IMR-90 (cell line): ENCODE measurements at regions not wholly inside any gene's neighbourhood (a gene's known extent, or its start where the extent isn't known, plus 50 kb on each side); places are given as distances from the start of the nearest gene placed in this dataset.
A peak's percentile ranks its signal among the peaks of the same experiment; 100 is the strongest.

Experiments
- ATAC-seq: fragments of 200-7000 bp; cut with Tn5 transposase; 2 replicates; pipeline ENCODE4 v1.9.1; 2020; ENCODE audit warnings: low read depth, mild to moderate bottlenecking, moderate library complexity
- BruUV-seq: library from RNA; stranded (reverse); fragments of 400-500 nt; replicated peaks from 2 replicates; lab custom pipeline; 2021; lab: Mats Ljungman, UMichigan
- CTCF ChIA-PET: fragments of 300-600 bp; formaldehyde crosslinking; extraction: SDS; loops from one replicate; lab custom pipeline; 2021; ENCODE audit warnings: antibody characterized with exemption; lab: Yijun Ruan, JAX
- POLR2A ChIA-PET: fragments of 300-600 bp; sonication (Branson Sonifier 250); formaldehyde crosslinking; loops from one replicate; lab custom pipeline; 2022; ENCODE audit warnings: antibody characterized with exemption; ENCODE audit not compliant: unreplicated experiment; lab: Charles Lee
- DNase-seq: peaks from one replicate; pipeline ENCODE4 v3.0.0; 2013
- H2AFZ ChIP-seq: replicated peaks from 2 replicates; pipeline ENCODE3; 2013; ENCODE audit warnings: low read length, mild to moderate bottlenecking; ENCODE audit not compliant: poor library complexity
- H2AK5ac ChIP-seq: 2 replicates; pipeline ENCODE4 v1.6.1; 2013; ENCODE audit warnings: low read depth, low read length, inconsistent platforms
- H2AK9ac ChIP-seq: replicated peaks from 2 replicates; pipeline ENCODE3; 2013; ENCODE audit warnings: mild to moderate bottlenecking, low read depth, low read length, moderate library complexity; ENCODE audit not compliant: poor library complexity
- H2BK120ac ChIP-seq: 2 replicates; pipeline ENCODE4 v1.6.1; 2013; ENCODE audit warnings: low read depth, low read length, inconsistent platforms
- H2BK15ac ChIP-seq: 3 replicates; pipeline ENCODE4 v1.6.1; 2013; ENCODE audit warnings: low read depth, low read length, inconsistent platforms
- H2BK20ac ChIP-seq: 2 replicates; pipeline ENCODE4 v1.6.1; 2013; ENCODE audit warnings: low read depth, mild to moderate bottlenecking, inconsistent platforms, low read length, moderate library complexity
- H2BK5ac ChIP-seq: 2 replicates; pipeline ENCODE4 v1.6.1; 2013; ENCODE audit warnings: mild to moderate bottlenecking, low read depth, low read length, inconsistent platforms; ENCODE audit not compliant: poor library complexity, severe bottlenecking
- H3K14ac ChIP-seq: replicated peaks from 2 replicates; pipeline ENCODE4 v1.6.1; 2013; ENCODE audit warnings: low read depth, low read length, inconsistent platforms
- H3K18ac ChIP-seq: 2 replicates; pipeline ENCODE4 v1.6.1; 2013; ENCODE audit warnings: low read depth, low read length, control low read depth
- H3K23ac ChIP-seq: 2 replicates; pipeline ENCODE4 v1.6.1; 2013; ENCODE audit warnings: low read depth, low read length, inconsistent platforms
- H3K27ac ChIP-seq: 2 replicates; pipeline ENCODE4 v1.5.1; 2013; ENCODE audit warnings: mild to moderate bottlenecking, control low read depth, low read length; ENCODE audit not compliant: insufficient read depth
- H3K27me3 ChIP-seq: 2 replicates; pipeline ENCODE4 v1.6.1; 2013; ENCODE audit warnings: low read length; ENCODE audit not compliant: control insufficient read depth, insufficient read depth
- H3K36me3 ChIP-seq: 2 replicates; pipeline ENCODE4 v1.6.1; 2013; ENCODE audit warnings: low read length, mixed read lengths; ENCODE audit not compliant: control insufficient read depth, insufficient read depth
- H3K4ac ChIP-seq: 2 replicates; pipeline ENCODE4 v1.6.1; 2013; ENCODE audit warnings: low read depth, low read length, inconsistent platforms
- H3K4me1 ChIP-seq: 2 replicates; pipeline ENCODE4 v1.6.1; 2013; ENCODE audit warnings: low read length, mixed read lengths; ENCODE audit not compliant: control insufficient read depth, insufficient read depth
- H3K4me2 ChIP-seq: 2 replicates; pipeline ENCODE4 v1.6.1; 2013; ENCODE audit warnings: low read depth, mild to moderate bottlenecking, control low read depth, low read length, moderate library complexity
- H3K4me3 ChIP-seq: 2 replicates; pipeline ENCODE4 v1.5.1; 2013; ENCODE audit warnings: low read depth, mild to moderate bottlenecking, control low read depth, low read length, moderate library complexity; ENCODE audit not compliant: insufficient read depth
- H3K56ac ChIP-seq: 2 replicates; pipeline ENCODE4 v1.6.1; 2013; ENCODE audit warnings: low read length, inconsistent platforms; ENCODE audit not compliant: insufficient read depth; ENCODE audit errors: extremely low read depth
- H3K79me1 ChIP-seq, 2 experiments: 2 replicates each; pipeline ENCODE4 v1.6.1; 2013; ENCODE audit warnings: low read length in 2 of 2, inconsistent platforms in 1 of 2, low read depth in 1 of 2
- H3K9ac ChIP-seq: 2 replicates; pipeline ENCODE4 v1.6.1; 2013; ENCODE audit warnings: low read depth, low read length, control low read depth
- H3K9me1 ChIP-seq: 2 replicates; pipeline ENCODE4 v1.6.1; 2013; ENCODE audit warnings: low read length, inconsistent platforms; ENCODE audit not compliant: insufficient read depth
- H3K9me3 ChIP-seq: 2 replicates; pipeline ENCODE4 v1.6.1; 2013; ENCODE audit warnings: low read length; ENCODE audit not compliant: control insufficient read depth, insufficient read depth
- H4K20me1 ChIP-seq: 2 replicates; pipeline ENCODE4 v1.6.1; 2013; ENCODE audit warnings: low read length, inconsistent platforms; ENCODE audit not compliant: insufficient read depth
- H4K5ac ChIP-seq: 2 replicates; pipeline ENCODE4 v1.6.1; 2013; ENCODE audit warnings: mild to moderate bottlenecking, low read depth, low read length, control low read depth
- H4K8ac ChIP-seq, 2 experiments: 2 replicates each; pipeline ENCODE4 v1.6.1; 2013; ENCODE audit warnings: low read depth in 2 of 2, low read length in 2 of 2, control low read depth in 1 of 2, inconsistent platforms in 1 of 2
- H4K91ac ChIP-seq: 2 replicates; pipeline ENCODE4 v1.6.1; 2013; ENCODE audit warnings: low read depth, low read length, inconsistent platforms; ENCODE audit not compliant: insufficient read depth
- CHD1 ChIP-seq: IDR thresholded peaks from 2 replicates; pipeline ENCODE4 v1.6.1; 2012; ENCODE audit warnings: low read depth, low read length, improper control_type of control experiment
- CTCF ChIP-seq: conservative IDR thresholded peaks from 2 replicates; pipeline ENCODE4 v1.5.1; 2012; ENCODE audit warnings: mild to moderate bottlenecking, low read depth, low read length, improper control_type of control experiment
- ELK1 ChIP-seq: fragments of 150-350 bp; IDR thresholded peaks from 2 replicates; pipeline ENCODE4 v1.6.1; 2016; ENCODE audit warnings: low read depth, mild to moderate bottlenecking, low read length, moderate library complexity, borderline replicate concordance
- MAFK ChIP-seq: IDR thresholded peaks from 2 replicates; pipeline ENCODE4 v1.6.1; 2012; ENCODE audit warnings: low read depth, low read length, improper control_type of control experiment
- MAZ ChIP-seq: IDR thresholded peaks from 2 replicates; pipeline ENCODE4 v1.6.1; 2012; ENCODE audit warnings: low read depth, mild to moderate bottlenecking, low read length, improper control_type of control experiment, moderate library complexity, borderline replicate concordance
- MXI1 ChIP-seq: IDR thresholded peaks from 2 replicates; pipeline ENCODE4 v1.6.1; 2012; ENCODE audit warnings: low read depth, mild to moderate bottlenecking, low read length, moderate library complexity, borderline replicate concordance
- NFE2L2 ChIP-seq: fragments of 150-350 bp; IDR thresholded peaks from 2 replicates; pipeline ENCODE4 v1.6.1; 2016; ENCODE audit warnings: low read depth, mild to moderate bottlenecking, low read length
- POLR2A ChIP-seq: IDR thresholded peaks from 2 replicates; pipeline ENCODE4 v1.6.1; 2012; ENCODE audit warnings: mild to moderate bottlenecking, low read depth, low read length
- RAD21 ChIP-seq: IDR thresholded peaks from 2 replicates; pipeline ENCODE4 v1.6.1; 2012; ENCODE audit warnings: low read length, improper control_type of control experiment
- RCOR1 ChIP-seq: IDR thresholded peaks from 2 replicates; pipeline ENCODE4 v1.6.1; 2012; ENCODE audit warnings: mild to moderate bottlenecking, low read length, improper control_type of control experiment; ENCODE audit not compliant: insufficient replicate concordance
- SMC3 ChIP-seq: fragments of 150-350 bp; IDR thresholded peaks from 2 replicates; pipeline ENCODE4 v1.6.1; 2016; ENCODE audit warnings: low read depth, mild to moderate bottlenecking, antibody characterized with exemption, low read length, moderate library complexity
- WGBS, 2 experiments: methylation state at CpG; one replicate each; pipeline versions ENCODE4 v1.1.5 to v1.1.7; 2013; ENCODE audit warnings: missing lambda C conversion rate in 2 of 2; ENCODE audit not compliant: insufficient read length in 1 of 2; ENCODE audit errors: extremely low coverage in 2 of 2; 5-methylcytosine and 5-hydroxymethylcytosine counted together
- dilution Hi-C: fragments of 300-500 bp; cut with HindIII; formaldehyde crosslinking; loops from one replicate; pipeline ENCODE4 v1.14.3; 2018; ENCODE audit warnings: low sequenced_read_pairs; ENCODE audit not compliant: unreplicated experiment
- in situ Hi-C: fragments of 300-500 bp; cut with MboI; formaldehyde crosslinking; loops from 3 replicates; pipeline ENCODE4 v1.14.3; 2019; ENCODE audit warnings: low sequenced_read_pairs, inconsistent platforms, mixed read lengths
- intact Hi-C: fragments of 100-400 bp; cut with micrococcal nuclease; formaldehyde crosslinking; loops from 2 replicates; pipeline ENCODE4 v1.10.0; 2022

GRCh38 chr4:155608225-155608885, 58.3 kb upstream of the GUCY1A1 start:
- H3K4me2 ChIP-seq, result no peak overlapping the region
- no peak overlapping the region for H2AFZ ChIP-seq
- no peak overlapping the region for H3K23ac ChIP-seq
- no peaks in the 10 kb centered on the region for H3K79me1 ChIP-seq
- peak; percentile 21 for DNase-seq
- no peak overlapping the region for H4K8ac ChIP-seq
- H4K5ac ChIP-seq, result no peak overlapping the region
- no peak for ATAC-seq
- CTCF ChIA-PET, result no interaction called here
- no peaks in the 10 kb centered on the region for H3K9me3 ChIP-seq
- H3K36me3 ChIP-seq, result no peaks in the 10 kb centered on the region
- H3K18ac ChIP-seq, result no peak overlapping the region; the same call in 1 of the 2 replicates
- no peak overlapping the region for H3K56ac ChIP-seq
- intact Hi-C loops (no loop called here), in situ Hi-C loops (no loop called here), dilution Hi-C loops (no loop called here)
- no peaks in the 10 kb centered on the region for H3K9me1 ChIP-seq
- peaks cover 3% of the 10 kb centered on the region; the same call in 1 of the 2 replicates for H3K4me1 ChIP-seq
- H4K91ac ChIP-seq, result no peak overlapping the region
- H3K9ac ChIP-seq, result no peak overlapping the region
- TF ChIP-seq MAZ (no peak), CHD1 (no peak), MXI1 (no peak), POLR2A (no peak), NFE2L2 (no peak), MAFK (no peak), CTCF (no peak), RAD21 (no peak), ELK1 (no peak), RCOR1 (no peak), SMC3 (no peak)
- no TSS peak for BruUV-seq
- WGBS, 2 experiments, result no CpG with 5 or more reads among the region's 3 CpGs
- no peak overlapping the region for H3K14ac ChIP-seq
- no peak overlapping the region for H2BK15ac ChIP-seq
- H3K27me3 ChIP-seq, result no peaks in the 10 kb centered on the region
- no peaks in the 10 kb centered on the region for H4K20me1 ChIP-seq
- no peak overlapping the region for H3K27ac ChIP-seq
- no peak overlapping the region for H2BK5ac ChIP-seq
- POLR2A ChIA-PET, result no interaction called here
- H3K4ac ChIP-seq, result no peak overlapping the region
- no peak overlapping the region for H3K4me3 ChIP-seq
- no peak overlapping the region for H2BK120ac ChIP-seq
- no peak overlapping the region for H2AK9ac ChIP-seq
- no peak overlapping the region for H2BK20ac ChIP-seq
- peak overlapping the region; percentile 8; the same call in 1 of the 2 replicates for H2AK5ac ChIP-seq
